ENCODE measurements at regions not wholly inside any gene's neighbourhood (a gene's known extent, or its start where the extent isn't known, plus 50 kb on each side); places are given as distances from the start of the nearest gene placed in this dataset.

DNA sequence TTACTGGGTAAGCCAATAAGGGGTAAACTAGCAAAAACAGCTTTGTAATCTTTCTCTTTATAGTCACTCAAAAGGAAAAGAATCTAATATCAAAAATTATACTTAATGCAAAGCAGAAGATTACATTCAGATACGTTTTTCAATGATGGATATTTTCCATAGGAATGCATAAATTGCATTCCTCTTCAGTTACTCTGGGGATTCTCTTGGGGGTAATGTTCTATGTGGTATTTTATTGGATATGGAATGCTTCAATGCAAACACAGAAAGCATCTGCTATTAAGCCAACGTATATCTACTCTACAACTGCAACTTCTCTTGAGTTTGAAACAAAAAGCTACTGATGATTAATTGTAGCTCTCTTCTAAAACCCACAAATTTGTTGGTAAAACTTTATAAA is 106.0 kb downstream of the SLC41A2 start:
- Histone ChIP-seq H3K14ac (ENCODE audit: insufficient read length) (no peak overlapping the region), H2BK12ac (ENCODE audit: low read depth, low read length) (no peak overlapping the region), H4K5ac (ENCODE audit: insufficient read length, low read depth, low read length) (no peak overlapping the region), H3K79me1 (ENCODE audit: low read depth, low read length) (no peaks in the 10 kb centered on the region), H4K91ac (replicated peaks; ENCODE audit: insufficient read length, low read length) (no peak overlapping the region), H2BK15ac (ENCODE audit: low read length) (no peak overlapping the region), H3K27ac (ENCODE audit: low read depth, low read length) (no peak overlapping the region), H3K18ac (ENCODE audit: extremely low read depth, low read length) (no peak overlapping the region), H4K8ac (ENCODE audit: extremely low read depth, insufficient read depth, low read length) (no peak overlapping the region), H3K79me2 (ENCODE audit: control insufficient read depth in 1 of 2, insufficient read depth in 2 of 2, low read length in 2 of 2) (no peaks in the 10 kb centered on the region), H3K4me3 (ENCODE audit: extremely low read depth in 1 of 4, insufficient read depth in 2 of 4, low read depth in 3 of 4, low read length in 4 of 4) (no peak overlapping the region), H3K36me3 (ENCODE audit: control insufficient read depth in 2 of 4, insufficient read depth in 4 of 4, low read length in 3 of 4) (no peaks in the 10 kb centered on the region), H3K56ac (replicated peaks; ENCODE audit: insufficient read length, low read depth, low read length) (no peak overlapping the region), H2BK120ac (replicated peaks; ENCODE audit: low read depth, low read length) (no peak overlapping the region), H2AFZ (ENCODE audit: low read length) (no peak overlapping the region), H3K4ac (replicated peaks; ENCODE audit: insufficient read length, low read depth, low read length) (no peak overlapping the region), H3K23ac (ENCODE audit: insufficient read length) (no peak overlapping the region), H3K9ac (replicated peaks in 1 of 4; ENCODE audit: extremely low read depth in 1 of 4, low read depth in 3 of 4, low read length in 3 of 4) (no peak overlapping the region), H2AK5ac (ENCODE audit: low read depth, low read length) (no peak overlapping the region), H3K4me2 (ENCODE audit: insufficient read depth in 1 of 2, low read depth in 2 of 2, low read length in 2 of 2) (no peak overlapping the region), H2BK20ac (ENCODE audit: low read length) (no peak overlapping the region), H3K9me3 (ENCODE audit: insufficient read depth in 2 of 2, low read depth in 1 of 2, low read length in 1 of 2) (no peaks in the 10 kb centered on the region), H3K23me2 (ENCODE audit: low read depth, low read length) (no peaks in the 10 kb centered on the region), H3K4me1 (replicated peaks in 1 of 4; ENCODE audit: control insufficient read depth in 3 of 4, insufficient read depth in 4 of 4, low read length in 3 of 4) (no peaks in the 10 kb centered on the region), H3K27me3 (replicated peaks in 1 of 4; ENCODE audit: control insufficient read depth in 3 of 4, extremely low read depth in 1 of 4, insufficient read depth in 3 of 4, low read length in 3 of 4) (no peaks in the 10 kb centered on the region), H2BK5ac (ENCODE audit: low read depth, low read length) (no peak overlapping the region), H4K20me1 (replicated peaks in 1 of 2; ENCODE audit: control insufficient read depth in 1 of 2, insufficient read depth in 2 of 2, low read length in 2 of 2) (no peaks in the 10 kb centered on the region)
- FAIRE-seq (no peak), DNase-seq (ENCODE audit: low read depth in 1 of 2, low spot score in 2 of 2) (no peak)
- CTCF ChIA-PET (ENCODE audit: partially characterized antibody) = interaction anchor here (1.1 to 1.5 kb wide), 3 partner anchors 15 to 25 kb away, joined by 3 to 5 read pairs (median 4); no protein-coding TSS in a partner anchor
- no peak for TF ChIP-seq FOSL1 (IDR thresholded peaks at IDR 0.05; ENCODE audit: insufficient read depth, low read depth, low read length)
- 84% methylated on average over 2 of the region's 2 CpGs; no CpG with 5 or more reads in 1 of the 2 experiments for WGBS, 2 experiments (ENCODE audit: extremely low coverage in 1 of 2, insufficient coverage in 1 of 2, insufficient read length in 1 of 2, insufficient replicate concordance in 2 of 2, low coverage in 1 of 2, low lambda C conversion rate in 2 of 2, missing lambda C conversion rate in 1 of 2)
- POLR2A ChIA-PET (ENCODE audit: partially characterized antibody) = interaction anchor here (1.2 kb wide), 1 partner anchor 186 kb away, joined by 4 read pairs; no protein-coding TSS in a partner anchor

Measured in H1 (cell line).